ENCODE measurements at regions not wholly inside any gene's neighbourhood (a gene's known extent, or its start where the extent isn't known, plus 50 kb on each side); places are given as distances from the start of the nearest gene placed in this dataset.
"Not testable (repeated sequence)": the region's sequence is repeated elsewhere in the genome, so short reads cannot be mapped to it uniquely, and the experiment has no call there.

DNA sequence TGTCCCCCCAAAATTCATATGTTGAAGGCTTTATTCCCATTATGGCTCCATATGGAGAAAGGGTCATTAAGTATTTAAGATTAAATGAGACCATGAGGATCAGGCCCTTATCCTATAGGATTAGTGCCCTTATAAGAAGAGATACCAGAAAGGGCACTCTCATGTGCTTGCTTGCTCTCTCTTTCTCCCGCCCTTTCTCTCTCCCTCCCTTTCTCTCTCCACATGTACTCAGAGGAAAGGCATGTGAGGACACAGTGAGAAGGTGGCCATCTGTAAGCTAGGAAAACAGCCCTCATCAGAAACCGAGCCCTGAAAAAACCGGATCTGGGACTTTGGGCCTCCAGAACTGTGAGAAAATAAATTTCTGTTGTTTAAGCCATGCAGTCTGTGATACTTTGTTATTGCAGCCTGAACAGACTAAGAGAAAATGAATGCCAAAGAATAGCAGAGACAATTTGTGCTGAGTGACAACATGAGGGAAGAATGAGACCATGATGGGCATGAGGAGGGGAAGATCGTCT lies 300.0 kb upstream of the SLC39A10 start:
- DNase-seq, result no peak

GRCh38 chr2:195356026-195356425 lies 301.0 kb upstream of the SLC39A10 start:
- DNase-seq, result no peak

- no peak for DNase-seq
Observed at GRCh38 chr2:195352581-195352980, 304.4 kb upstream of the SLC39A10 start.

- DNase-seq, result no peak
Observed at GRCh38 chr2:195343942-195344530, 313.0 kb upstream of the SLC39A10 start.

DNA sequence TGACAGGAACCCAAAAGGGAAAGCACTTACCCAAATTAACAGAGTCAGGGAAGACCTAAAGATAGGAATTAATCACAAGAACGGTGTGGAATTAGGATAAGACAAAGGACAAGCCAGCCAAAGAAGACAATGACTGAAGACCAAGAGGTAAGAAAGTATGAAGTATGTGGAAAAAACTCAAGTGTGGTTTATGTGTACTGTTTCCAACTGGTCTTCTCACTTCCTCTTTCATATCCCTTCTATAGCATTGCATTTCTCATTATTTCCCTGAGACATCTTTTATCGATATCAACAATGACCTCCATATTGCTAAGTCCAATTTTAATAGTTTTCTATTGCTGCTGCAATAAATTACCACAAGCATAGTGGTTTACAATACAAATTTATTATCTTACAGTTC lies 313.5 kb upstream of the SLC39A10 start:
- DNase-seq, result no peak

- DNase-seq, result no peak
Observed at GRCh38 chr2:195342061-195342460, 315.0 kb upstream of the SLC39A10 start.

DNA sequence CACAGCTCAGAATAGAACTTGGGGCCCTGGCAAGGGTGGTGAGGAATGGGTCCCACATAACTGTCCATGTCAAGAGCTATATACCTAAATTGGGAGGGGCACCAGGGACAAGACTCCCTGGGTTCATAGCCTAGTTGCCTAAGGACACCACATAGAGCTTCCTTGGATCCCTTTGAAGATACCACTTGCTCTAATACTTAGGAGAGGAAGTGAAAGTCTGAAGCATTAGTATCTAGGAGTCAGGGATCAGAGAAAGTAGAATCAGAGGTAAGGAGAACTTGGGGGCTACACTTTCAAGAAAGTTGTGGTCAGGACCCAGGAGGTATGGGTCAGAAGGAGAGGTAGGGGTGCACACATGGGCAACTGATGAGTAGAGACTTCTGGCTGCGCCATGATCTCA lies 318.2 kb upstream of the SLC39A10 start:
- no peak for DNase-seq

DNA sequence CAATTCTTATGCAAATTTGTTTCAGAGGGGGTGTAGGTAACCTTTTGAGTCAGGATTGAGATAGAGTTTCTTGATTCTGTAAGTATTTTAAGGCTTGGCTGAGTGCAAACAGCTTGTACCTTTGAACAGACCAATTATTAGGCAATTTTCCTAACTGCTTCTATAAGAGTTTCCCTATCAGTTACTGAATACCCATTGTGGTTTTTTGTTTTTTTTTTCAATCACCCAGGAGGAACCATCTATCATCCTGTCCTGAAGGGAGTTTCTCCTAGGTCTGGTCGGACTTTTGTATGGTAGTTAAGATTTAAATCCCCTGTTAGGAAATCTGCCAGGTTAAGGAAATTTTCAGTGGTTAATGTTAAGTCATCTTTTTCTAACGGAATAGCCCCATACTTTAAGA lies 319.4 kb upstream of the SLC39A10 start:
- no peak for DNase-seq

DNA sequence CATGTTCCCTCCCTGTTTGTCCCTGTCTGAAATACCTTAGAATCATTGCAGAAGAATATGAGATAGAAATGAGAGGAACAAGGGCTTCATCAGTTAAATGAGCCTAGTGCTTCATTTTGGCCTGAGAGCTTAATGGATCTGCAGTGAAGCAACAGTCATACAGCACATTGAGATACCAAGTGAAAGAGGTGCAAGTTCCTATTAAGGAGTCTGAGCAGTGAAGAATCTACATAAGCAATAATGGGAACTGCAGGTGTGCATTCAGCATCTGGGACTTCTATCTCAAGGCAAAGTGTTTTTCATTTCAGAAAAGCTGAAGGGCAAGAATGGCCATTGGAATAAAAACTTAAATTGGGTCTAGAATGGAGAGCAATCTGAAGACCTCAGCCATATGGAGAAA lies 323.2 kb upstream of the SLC39A10 start:
- peak in 1 of 3 donors; percentile 5 for DNase-seq

DNA sequence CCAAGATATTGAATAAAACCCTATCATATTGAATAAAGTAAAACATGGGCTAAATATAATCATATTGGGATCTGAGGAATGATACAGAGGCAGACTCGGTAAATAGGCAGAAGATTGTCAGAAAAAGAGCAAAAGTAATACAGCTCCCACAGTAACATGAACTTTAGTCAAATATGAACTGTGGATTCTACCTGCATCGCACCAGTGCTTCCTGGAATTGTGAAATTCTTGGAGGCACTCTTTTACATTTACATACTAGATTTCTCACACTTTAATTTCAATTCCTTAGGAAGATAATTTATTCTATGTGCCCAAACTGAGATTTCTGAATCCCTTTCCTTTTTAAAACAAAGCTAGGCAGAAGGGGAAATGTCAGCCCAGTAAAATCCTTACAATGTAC lies 325.1 kb upstream of the SLC39A10 start:
- no peak for DNase-seq

GRCh38 chr2:195331129-195331528 lies 325.9 kb upstream of the SLC39A10 start:
- DNase-seq, result no peak

- no peak for DNase-seq
Observed at GRCh38 chr2:195330513-195330956, 326.5 kb upstream of the SLC39A10 start.

DNA sequence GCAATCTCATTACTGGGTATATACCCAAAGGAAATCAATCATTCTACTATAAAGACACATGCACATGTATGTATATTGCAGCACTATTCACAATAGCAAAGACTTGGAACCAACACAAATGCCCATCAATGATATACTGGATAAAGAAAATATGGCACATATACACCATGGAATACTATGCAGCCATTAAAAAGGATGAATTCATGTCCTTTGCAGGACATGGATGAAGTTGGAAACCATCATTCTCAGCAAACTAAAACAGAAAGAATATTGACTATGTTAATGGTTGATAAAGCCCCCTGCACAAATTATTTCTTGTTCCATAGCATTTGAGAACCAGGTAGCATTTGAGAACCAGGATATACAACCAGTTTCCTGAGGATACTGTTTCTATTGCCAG lies 327.2 kb upstream of the SLC39A10 start:
- not testable (repeated sequence) for DNase-seq

DNA sequence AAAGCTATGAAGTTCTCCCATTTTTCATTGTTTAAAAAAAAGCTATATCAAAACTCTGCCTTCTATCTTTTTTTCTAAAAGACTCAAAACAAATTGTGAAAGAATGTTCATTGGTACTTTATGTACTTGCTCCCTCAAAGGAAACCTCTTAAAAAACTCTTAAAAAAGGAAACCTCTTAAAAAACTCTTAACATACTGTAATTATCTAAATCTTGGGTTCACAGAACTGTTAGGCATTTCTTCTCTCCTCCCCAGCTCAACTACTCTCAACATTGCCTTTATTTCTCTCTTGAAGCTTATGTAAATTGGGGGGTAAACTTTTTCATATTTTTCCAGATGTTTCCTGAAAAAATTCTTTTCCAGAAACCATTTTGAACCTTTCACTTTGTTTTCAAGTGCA lies 330.5 kb upstream of the SLC39A10 start:
- no peak for DNase-seq

DNA sequence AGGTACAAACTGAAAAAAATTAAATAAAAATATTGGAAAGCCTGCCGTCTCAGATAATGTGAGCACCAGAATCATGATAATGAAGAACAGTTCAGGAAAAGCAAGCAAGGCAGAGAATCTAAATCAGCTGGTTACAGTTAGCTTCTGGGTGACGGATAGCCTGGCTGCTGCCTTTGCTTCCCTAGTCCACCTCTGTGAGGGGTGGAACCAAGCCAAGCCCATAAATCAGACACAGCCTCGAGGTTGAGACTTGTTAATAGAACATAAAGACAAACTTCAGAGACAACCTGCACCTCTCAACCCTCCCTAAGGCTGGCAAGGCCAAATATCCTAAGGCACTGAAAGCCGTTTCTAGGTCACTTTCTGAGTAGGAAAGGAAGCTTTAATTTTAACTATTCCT lies 334.7 kb upstream of the SLC39A10 start:
- DNase-seq, result peak; percentile 9 to 25 (median 20)

- DNase-seq, result no peak
Observed at GRCh38 chr2:195320413-195320973, 336.5 kb upstream of the SLC39A10 start.

GRCh38 chr2:195319548-195320412 lies 337.2 kb upstream of the SLC39A10 start:
- no peak for DNase-seq

GRCh38 chr2:195319112-195319460 lies 337.9 kb upstream of the SLC39A10 start:
- peak in 1 of 3 donors; percentile 13 for DNase-seq

DNA sequence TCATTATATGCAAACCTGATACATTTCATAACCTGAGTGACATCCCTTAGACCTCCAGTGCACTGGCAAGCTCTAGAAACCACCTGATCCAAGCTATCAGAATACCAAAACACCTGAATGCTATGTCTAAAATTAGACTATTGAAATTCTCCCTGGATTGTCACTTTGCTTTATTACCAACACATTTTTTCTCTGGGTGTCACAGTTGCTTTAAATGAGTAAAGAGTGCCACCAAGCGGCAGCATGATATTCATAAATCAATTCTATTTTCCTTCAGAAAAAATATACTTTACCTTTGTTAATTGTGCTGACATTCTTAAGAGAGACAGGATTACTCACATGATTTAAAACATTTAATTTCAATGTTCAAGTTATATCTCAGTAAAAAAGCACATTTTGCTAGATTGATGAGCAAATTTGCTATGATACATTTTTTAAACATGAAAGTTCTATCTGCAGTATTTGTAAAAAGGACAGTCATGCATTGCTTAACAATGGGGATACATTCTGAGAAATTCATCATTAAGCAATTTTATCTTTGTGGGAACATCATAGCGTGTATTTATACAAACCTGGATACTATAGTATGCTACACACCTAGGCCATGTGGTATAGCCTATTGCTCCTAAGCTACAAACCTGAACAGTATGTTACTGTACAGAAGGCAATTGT lies 338.4 kb upstream of the SLC39A10 start:
- peak; percentile 51 to 76 (median 60) for DNase-seq

GRCh38 chr2:195317550-195317949 lies 339.5 kb upstream of the SLC39A10 start:
- no peak for DNase-seq

GRCh38 chr2:195316486-195316885 lies 340.5 kb upstream of the SLC39A10 start:
- no peak for DNase-seq

- DNase-seq, result no peak
Observed at GRCh38 chr2:195313962-195314361, 343.1 kb upstream of the SLC39A10 start.
